ENCODE measurements at regions not wholly inside any gene's neighbourhood (a gene's known extent, or its start where the extent isn't known, plus 50 kb on each side); places are given as distances from the start of the nearest gene placed in this dataset.

DNA sequence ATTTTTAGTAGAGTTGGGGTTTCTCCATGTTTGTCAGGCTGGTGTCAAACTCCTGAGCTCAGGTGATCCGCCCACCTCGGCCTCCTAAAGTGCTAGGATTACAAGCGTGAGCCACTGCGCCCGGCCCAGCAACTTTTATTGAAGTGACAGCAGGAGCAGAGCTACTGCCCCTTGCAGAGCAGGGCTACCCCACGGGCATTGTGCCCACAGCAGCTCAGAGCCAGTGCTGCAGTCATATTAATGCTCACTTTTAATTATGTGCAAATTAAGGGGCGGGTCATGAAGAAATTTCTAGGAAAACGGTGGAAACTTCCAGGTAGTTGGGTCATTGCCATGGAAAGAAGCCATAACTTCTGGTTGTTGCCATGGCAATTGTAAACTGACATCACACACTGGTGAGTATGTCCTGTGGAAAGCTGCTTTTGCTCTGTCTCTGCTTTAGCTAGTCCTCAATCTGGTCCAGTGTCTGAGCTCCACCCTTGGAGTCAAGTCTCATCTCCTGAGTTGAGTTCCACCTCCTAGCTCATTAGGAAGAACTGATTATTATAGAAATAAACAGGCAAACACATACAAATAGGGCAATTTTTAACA, 127.3 kb upstream of the ADGRL4 start:
- POLR2A ChIA-PET = no interaction called here
- H3K36me3 Mint-ChIP-seq (ENCODE audit: low read depth) = no peaks in the 10 kb centered on the region
- DNase-seq = no peak
- CTCF ChIA-PET = no interaction called here
- H3K27ac Mint-ChIP-seq = no peak overlapping the region
- H3K4me3 Mint-ChIP-seq = no peak overlapping the region
- H3K4me1 Mint-ChIP-seq = no peaks in the 10 kb centered on the region
- H3K9me3 Mint-ChIP-seq = peaks cover 5% of the 10 kb centered on the region
- no peaks in the 10 kb centered on the region for H3K27me3 Mint-ChIP-seq

DNA sequence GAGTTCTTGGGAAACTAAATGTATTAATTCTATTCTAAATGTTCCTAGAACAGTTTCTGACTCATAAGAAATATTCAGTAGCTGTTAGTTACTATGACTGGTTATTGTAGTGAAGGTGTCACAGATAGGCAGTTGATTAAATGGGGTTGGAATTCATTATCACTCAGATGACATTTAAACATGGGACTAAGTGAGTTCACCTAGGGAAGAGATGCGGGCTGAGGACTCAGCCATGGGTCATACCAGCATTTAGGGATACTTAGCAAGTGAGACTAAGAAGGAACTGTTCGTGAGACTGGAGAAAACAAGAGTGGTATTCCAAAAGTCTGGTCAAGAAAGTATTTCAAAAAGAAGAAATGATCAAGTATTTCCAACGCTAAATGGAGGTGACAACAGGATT, 125.1 kb upstream of the ADGRL4 start:
- no peaks in the 10 kb centered on the region for H3K27me3 Mint-ChIP-seq
- no peaks in the 10 kb centered on the region for H3K9me3 Mint-ChIP-seq

DNA sequence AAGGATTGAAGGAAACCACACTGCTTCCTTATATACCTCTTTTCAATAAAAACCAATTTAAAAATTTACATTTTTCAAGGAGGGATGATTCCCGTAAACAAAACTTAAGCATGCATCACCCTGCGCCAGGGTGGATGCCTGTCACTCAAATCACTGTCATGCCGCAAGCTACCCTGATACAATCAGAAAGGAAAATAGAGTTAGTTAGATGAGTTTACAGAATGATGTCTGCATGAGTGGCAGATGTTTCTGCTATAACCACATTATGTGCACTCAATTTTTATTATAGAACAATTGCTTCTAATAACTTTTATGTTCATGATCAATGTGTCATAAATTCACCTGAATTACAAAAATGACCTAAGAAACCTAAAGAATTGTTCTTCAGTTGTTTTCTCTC, 123.4 kb upstream of the ADGRL4 start:
- H3K27ac Mint-ChIP-seq = no peak overlapping the region
- H3K27me3 Mint-ChIP-seq = no peaks in the 10 kb centered on the region
- CTCF ChIA-PET = no interaction called here

More for the DNA sequence above, 125.1 kb upstream of the ADGRL4 start:
- Mint-ChIP-seq H3K36me3 (ENCODE audit: low read depth) (no peaks in the 10 kb centered on the region), H3K4me3 (no peak overlapping the region), H3K27ac (no peak overlapping the region), H3K4me1 (no peaks in the 10 kb centered on the region)
- CTCF ChIA-PET = no interaction called here
- POLR2A ChIA-PET = no interaction called here
- DNase-seq = no peak

DNA sequence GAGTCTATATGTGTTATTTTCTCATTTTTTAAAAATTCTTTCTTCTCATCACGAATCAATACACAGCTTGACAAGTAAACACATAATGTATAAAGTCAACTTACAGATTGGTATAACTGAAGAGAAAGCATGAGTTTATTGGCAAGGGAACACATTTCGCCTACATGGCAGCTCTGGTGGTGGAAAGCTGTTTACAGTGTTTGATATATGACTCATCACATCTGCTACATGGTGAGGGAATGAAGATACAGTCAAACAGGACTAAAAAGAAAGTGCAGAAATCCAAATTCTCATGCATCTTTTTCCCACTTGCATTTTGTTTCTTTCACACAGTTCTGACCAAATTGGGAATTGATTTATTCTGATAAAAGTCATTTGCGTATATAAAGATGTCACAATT, 122.2 kb upstream of the ADGRL4 start:
- no peak overlapping the region for H3K27ac Mint-ChIP-seq
- H3K4me1 Mint-ChIP-seq = no peaks in the 10 kb centered on the region
- ChIA-PET POLR2A (interaction anchor here (0.6 kb wide), 1 partner anchor 1106 kb away, joined by 3 read pairs; no protein-coding TSS in a partner anchor), CTCF (no interaction called here)
- H3K27me3 Mint-ChIP-seq = no peaks in the 10 kb centered on the region
- no peak overlapping the region for H3K4me3 Mint-ChIP-seq
- H3K9me3 Mint-ChIP-seq = peaks cover 2% of the 10 kb centered on the region
- no peak for DNase-seq
- H3K36me3 Mint-ChIP-seq (ENCODE audit: low read depth) = no peaks in the 10 kb centered on the region

More for the DNA sequence above, 123.4 kb upstream of the ADGRL4 start:
- Mint-ChIP-seq H3K9me3 (peaks cover 2% of the 10 kb centered on the region), H3K4me1 (no peaks in the 10 kb centered on the region), H3K36me3 (ENCODE audit: low read depth) (no peaks in the 10 kb centered on the region), H3K4me3 (no peak overlapping the region)
- DNase-seq = no peak
- POLR2A ChIA-PET = no interaction called here

DNA sequence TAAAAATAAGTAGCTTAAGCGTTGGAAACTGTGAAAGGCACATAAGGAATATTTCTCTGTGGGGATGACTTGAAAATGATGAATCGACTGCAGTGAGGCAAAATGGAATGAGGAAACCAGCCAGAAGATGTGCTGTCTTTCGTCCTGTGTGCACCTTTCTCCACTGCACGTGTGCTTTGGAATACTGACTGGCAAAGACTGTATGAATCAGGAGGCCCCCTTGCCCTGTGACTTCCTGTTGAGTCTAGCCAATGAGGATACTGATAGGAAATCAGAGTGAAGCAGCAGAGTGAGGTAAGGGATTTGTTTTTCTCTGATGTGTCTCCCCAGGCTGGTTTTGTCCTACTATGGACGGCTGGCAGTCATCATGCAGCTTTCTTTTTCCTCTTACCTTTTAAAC, 118.2 kb upstream of the ADGRL4 start:
- ChIA-PET POLR2A (no interaction called here), CTCF (no interaction called here)
- H3K36me3 Mint-ChIP-seq (ENCODE audit: low read depth) = no peaks in the 10 kb centered on the region
- no peak overlapping the region for H3K4me3 Mint-ChIP-seq
- H3K27ac Mint-ChIP-seq = no peak overlapping the region
- H3K4me1 Mint-ChIP-seq = no peaks in the 10 kb centered on the region
- no peaks in the 10 kb centered on the region for H3K27me3 Mint-ChIP-seq
- peaks cover 2% of the 10 kb centered on the region for H3K9me3 Mint-ChIP-seq
- no peak for DNase-seq

DNA sequence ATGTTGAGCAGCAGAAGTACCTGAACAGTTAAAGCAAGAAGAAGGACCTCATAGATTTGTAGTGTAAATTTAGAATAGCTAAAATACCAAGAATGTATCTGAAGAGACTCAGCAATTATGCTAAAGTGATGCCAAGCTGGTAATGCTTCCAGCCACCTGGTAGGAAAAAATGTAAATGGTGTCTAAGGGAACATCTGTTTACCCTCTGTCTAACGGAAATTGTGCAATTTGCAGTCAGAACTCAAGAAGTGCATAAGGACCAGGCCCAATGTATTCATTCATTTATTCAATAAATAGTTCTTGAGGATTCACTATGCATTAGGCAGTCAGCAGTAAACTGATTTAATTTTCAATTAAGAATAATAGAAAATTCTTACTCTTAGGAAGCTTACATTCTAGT, 116.0 kb upstream of the ADGRL4 start:
- Mint-ChIP-seq H3K4me3 (no peak overlapping the region), H3K9me3 (peaks cover 2% of the 10 kb centered on the region), H3K27me3 (no peaks in the 10 kb centered on the region), H3K36me3 (ENCODE audit: low read depth) (no peaks in the 10 kb centered on the region), H3K4me1 (no peaks in the 10 kb centered on the region), H3K27ac (no peak overlapping the region)
- ChIA-PET CTCF (no interaction called here), POLR2A (no interaction called here)
- DNase-seq = no peak

DNA sequence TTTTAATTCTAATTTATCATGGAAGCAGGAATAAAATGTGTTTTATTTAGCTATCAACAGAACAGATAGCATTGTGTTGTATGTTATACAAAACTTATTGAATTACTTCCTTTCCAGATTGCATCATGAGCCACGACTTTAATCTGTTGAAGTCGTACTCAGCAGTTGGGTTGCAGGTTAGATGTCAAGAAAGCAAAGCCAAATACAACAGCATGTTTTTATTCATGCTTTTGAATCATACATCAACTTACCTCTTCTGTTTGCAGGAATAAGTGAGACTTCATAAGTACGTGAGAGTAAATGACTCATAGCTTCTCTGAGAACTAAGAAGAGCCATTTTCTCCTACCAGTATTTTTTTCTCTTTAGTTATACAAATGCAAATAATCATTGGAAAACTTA, 110.8 kb upstream of the ADGRL4 start:
- H3K4me1 Mint-ChIP-seq = no peaks in the 10 kb centered on the region
- ChIA-PET POLR2A (no interaction called here), CTCF (no interaction called here)
- H3K36me3 Mint-ChIP-seq (ENCODE audit: low read depth) = no peaks in the 10 kb centered on the region
- DNase-seq = no peak
- H3K27ac Mint-ChIP-seq = no peak overlapping the region
- H3K9me3 Mint-ChIP-seq = no peaks in the 10 kb centered on the region
- no peaks in the 10 kb centered on the region for H3K27me3 Mint-ChIP-seq
- no peak overlapping the region for H3K4me3 Mint-ChIP-seq

DNA sequence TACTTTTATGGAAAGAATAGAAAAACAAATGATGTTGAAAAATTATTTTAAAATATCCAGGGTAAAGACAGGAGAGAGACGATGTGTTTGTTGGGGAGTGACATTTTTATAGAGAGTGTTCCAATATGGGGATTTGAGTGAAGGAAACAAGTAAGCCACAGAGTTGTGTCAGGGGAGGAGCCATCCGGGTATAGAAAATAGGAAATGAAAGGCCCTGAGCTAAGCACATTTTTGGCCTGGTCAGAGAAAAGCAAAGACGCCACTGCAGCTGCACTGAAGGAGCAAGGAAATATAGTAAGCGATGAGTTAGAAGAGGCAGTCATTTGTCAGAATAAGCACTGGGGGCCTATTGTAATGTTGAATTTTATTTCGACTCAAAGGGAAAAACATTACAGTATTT, 107.3 kb upstream of the ADGRL4 start:
- no peak overlapping the region for H3K4me3 Mint-ChIP-seq
- ChIA-PET CTCF (no interaction called here), POLR2A (no interaction called here)
- H3K4me1 Mint-ChIP-seq = no peaks in the 10 kb centered on the region
- H3K36me3 Mint-ChIP-seq (ENCODE audit: low read depth) = no peaks in the 10 kb centered on the region
- no peaks in the 10 kb centered on the region for H3K27me3 Mint-ChIP-seq
- H3K27ac Mint-ChIP-seq = no peak overlapping the region
- H3K9me3 Mint-ChIP-seq = no peaks in the 10 kb centered on the region
- DNase-seq = no peak

DNA sequence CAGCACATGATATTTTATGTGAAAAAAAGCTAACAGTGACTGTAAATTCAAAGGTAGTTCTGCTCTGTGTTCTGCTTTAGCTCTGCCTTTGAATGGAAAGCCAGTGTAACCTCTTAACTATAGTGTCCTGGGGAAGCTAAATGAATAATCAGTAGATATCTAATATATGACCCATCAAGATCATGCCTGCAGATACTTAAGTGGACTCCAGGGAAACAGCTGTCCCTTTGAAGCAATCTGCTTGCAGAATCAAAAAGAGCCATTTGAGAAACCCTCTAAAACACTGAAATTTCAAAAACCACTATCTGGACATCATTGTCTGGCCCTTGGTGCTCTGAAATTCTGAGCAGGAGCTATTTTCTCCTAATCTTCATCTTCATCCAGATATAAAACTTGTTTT, 104.2 kb upstream of the ADGRL4 start:
- Mint-ChIP-seq H3K27ac (no peak overlapping the region), H3K4me3 (no peak overlapping the region), H3K4me1 (no peaks in the 10 kb centered on the region), H3K27me3 (no peaks in the 10 kb centered on the region), H3K36me3 (ENCODE audit: low read depth) (no peaks in the 10 kb centered on the region), H3K9me3 (peaks cover 5% of the 10 kb centered on the region)
- DNase-seq = no peak
- POLR2A ChIA-PET = no interaction called here
- CTCF ChIA-PET = no interaction called here

DNA sequence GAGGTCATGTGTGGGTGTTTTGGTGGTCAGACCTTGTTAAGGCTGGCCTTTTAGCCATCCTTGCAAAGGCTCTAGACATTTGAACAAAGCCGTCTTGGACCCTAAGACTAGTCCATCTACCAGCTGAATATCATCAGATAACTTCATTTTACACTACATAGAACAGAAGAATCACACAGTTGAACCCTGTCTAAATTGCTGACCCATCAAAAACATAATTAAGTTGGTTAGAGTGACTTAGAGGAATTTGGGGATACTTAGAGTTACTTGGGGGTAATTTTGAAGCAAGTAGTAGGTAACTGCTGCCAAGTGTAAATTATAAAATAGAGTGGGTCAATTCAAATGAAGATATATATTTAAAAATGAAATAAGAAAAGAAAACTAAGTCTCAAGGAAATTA, 102.9 kb upstream of the ADGRL4 start:
- Mint-ChIP-seq H3K27ac (no peak overlapping the region), H3K4me1 (no peaks in the 10 kb centered on the region), H3K4me3 (no peak overlapping the region), H3K27me3 (no peaks in the 10 kb centered on the region), H3K9me3 (peaks cover 10% of the 10 kb centered on the region), H3K36me3 (ENCODE audit: low read depth) (no peaks in the 10 kb centered on the region)
- ChIA-PET POLR2A (no interaction called here), CTCF (no interaction called here)
- DNase-seq = no peak

DNA sequence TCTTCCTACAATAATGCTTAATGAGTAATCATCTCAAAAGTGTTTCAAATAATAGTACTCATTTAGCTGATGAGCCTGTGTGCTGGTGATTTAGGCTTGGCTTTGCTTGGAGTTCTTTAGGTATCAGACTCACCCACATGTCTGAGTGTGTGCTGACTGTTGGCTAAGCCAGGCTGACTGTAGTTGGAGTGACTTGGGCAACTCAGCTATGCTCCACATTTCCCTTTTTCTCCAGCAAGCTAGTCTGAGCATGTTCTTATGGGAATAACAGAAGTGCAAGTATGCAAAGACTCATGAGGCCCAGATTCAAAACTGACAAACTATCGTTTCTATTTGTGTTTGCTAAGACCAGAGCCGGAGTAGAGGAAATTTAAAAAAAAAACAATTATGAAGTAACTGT, 99.0 kb upstream of the ADGRL4 start:
- Mint-ChIP-seq H3K27me3 (no peaks in the 10 kb centered on the region), H3K36me3 (ENCODE audit: low read depth) (no peaks in the 10 kb centered on the region), H3K4me1 (no peaks in the 10 kb centered on the region), H3K9me3 (peaks cover 10% of the 10 kb centered on the region), H3K27ac (no peak overlapping the region), H3K4me3 (no peak overlapping the region)
- DNase-seq = no peak
- ChIA-PET POLR2A (no interaction called here), CTCF (no interaction called here)

DNA sequence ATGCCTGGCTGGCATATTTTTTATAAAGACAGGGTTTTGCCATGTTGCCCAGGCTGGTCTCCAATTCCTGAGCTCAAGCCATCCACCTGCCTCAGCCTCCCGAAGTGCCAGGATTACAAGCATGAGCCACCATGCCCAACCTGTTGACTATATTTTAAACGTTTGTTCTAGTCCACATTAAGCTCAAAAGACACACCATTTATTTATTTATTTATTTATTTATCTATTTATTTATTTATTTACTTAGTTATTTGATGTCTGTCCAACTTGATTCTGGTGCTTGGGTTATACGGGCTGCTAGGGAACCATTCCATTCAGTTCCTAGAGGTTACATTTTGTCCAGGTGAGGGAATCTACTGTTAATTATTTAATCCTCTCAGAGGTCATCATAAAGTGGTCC, 98.1 kb upstream of the ADGRL4 start:
- DNase-seq = no peak
- H3K27ac Mint-ChIP-seq = no peak overlapping the region
- no peaks in the 10 kb centered on the region for H3K36me3 Mint-ChIP-seq (ENCODE audit: low read depth)
- H3K4me1 Mint-ChIP-seq = no peaks in the 10 kb centered on the region
- peaks cover 10% of the 10 kb centered on the region for H3K9me3 Mint-ChIP-seq
- ChIA-PET CTCF (no interaction called here), POLR2A (no interaction called here)
- no peak overlapping the region for H3K4me3 Mint-ChIP-seq
- no peaks in the 10 kb centered on the region for H3K27me3 Mint-ChIP-seq

DNA sequence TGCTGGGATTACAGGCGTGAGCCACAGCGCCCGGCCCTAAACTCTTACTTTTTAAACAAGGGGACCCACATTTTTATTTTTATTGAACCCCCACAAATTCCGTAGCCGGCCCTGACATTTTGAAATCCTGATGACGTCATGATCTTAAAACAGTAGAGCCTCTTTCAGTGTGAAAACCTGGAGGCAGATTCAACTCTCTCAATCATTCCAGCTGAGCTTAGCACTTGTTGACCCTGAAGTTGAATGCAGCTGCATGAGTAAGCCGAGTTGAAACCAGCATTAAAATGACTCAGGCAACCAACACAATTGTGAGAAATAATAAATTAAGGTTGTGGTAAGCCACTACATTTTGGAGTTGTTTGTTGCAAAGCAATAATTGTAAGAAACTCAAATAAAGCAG, 93.9 kb upstream of the ADGRL4 start:
- H3K27ac Mint-ChIP-seq = no peak overlapping the region
- ChIA-PET POLR2A (no interaction called here), CTCF (no interaction called here)
- no peaks in the 10 kb centered on the region for H3K4me1 Mint-ChIP-seq
- H3K36me3 Mint-ChIP-seq (ENCODE audit: low read depth) = no peaks in the 10 kb centered on the region
- no peak for DNase-seq
- H3K27me3 Mint-ChIP-seq = no peaks in the 10 kb centered on the region
- no peak overlapping the region for H3K4me3 Mint-ChIP-seq
- peaks cover 3% of the 10 kb centered on the region for H3K9me3 Mint-ChIP-seq

DNA sequence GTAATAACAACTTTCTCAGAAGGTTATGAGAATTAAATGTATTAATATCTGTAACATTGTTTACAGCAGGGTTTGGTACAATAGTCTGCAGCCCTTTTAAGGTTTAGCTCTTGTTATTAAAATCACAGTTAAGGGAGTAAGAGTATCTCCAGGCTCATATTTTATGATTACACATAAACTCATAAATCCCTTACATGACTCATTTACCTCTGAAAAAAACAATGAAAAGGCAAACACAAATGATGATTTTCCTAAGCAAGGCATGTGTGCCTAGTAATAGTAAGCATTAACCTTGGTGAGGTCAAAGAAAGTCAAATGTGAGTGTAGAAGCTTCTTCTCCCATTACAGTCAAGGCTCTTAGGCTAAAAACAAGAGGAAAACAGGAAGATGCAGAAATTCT, 84.5 kb upstream of the ADGRL4 start:
- no peaks in the 10 kb centered on the region for H3K4me1 Mint-ChIP-seq
- ChIA-PET CTCF (no interaction called here), POLR2A (no interaction called here)
- H3K36me3 Mint-ChIP-seq (ENCODE audit: low read depth) = no peaks in the 10 kb centered on the region
- no peaks in the 10 kb centered on the region for H3K9me3 Mint-ChIP-seq
- H3K27me3 Mint-ChIP-seq = no peaks in the 10 kb centered on the region
- no peak for DNase-seq
- no peak overlapping the region for H3K27ac Mint-ChIP-seq
- H3K4me3 Mint-ChIP-seq = no peak overlapping the region

DNA sequence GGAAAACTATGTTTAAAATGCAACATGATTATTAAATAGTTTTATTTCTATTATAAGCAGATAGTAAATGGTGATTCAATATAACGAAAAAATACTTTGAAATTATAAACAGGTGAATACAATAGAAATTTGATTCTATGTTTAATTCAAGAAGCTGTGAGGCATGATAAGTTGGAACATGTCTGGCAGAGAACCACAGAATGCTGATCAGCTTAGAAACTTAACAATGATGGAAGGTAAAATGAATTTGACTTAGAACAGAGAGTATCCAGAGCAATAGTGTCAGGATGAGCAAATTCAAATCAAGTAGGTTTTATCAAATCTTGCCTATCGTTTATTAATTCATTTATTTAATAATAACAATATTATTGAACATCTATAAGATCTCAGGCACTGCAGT, 83.4 kb upstream of the ADGRL4 start:
- no peak overlapping the region for H3K4me3 Mint-ChIP-seq

More for the DNA sequence above, 83.4 kb upstream of the ADGRL4 start:
- no peaks in the 10 kb centered on the region for H3K9me3 Mint-ChIP-seq
- H3K27me3 Mint-ChIP-seq = no peaks in the 10 kb centered on the region
- POLR2A ChIA-PET = no interaction called here
- CTCF ChIA-PET = no interaction called here
- H3K27ac Mint-ChIP-seq = no peak overlapping the region
- H3K4me1 Mint-ChIP-seq = no peaks in the 10 kb centered on the region
- DNase-seq = no peak
- no peaks in the 10 kb centered on the region for H3K36me3 Mint-ChIP-seq (ENCODE audit: low read depth)
